8988T (cell line): ENCODE measurements at regions not wholly inside any gene's neighbourhood (a gene's known extent, or its start where the extent isn't known, plus 50 kb on each side); places are given as distances from the start of the nearest gene placed in this dataset.

ENCODE experiments used
- DNase-seq: peaks from one replicate; pipeline ENCODE4 v3.0.0; 2011

DNA sequence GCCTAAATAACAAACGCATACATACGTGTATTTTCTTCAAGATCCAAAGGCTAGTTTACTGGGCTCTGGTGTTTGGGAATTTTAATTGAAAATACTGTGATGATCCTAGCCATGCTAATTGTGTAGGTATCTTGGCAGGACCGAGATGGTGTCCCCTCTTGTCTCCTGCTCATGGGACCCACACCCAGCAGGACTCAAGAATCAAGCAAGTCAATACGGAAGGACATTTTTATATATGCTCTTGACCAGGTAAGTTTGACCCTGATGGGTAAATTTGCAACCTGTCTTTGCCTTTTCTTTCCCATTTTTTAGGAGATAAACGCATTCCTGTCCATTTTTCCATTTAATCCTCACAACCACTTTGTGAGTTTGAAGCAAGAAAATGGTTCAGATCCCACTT, 111.8 kb upstream of the MYCN start:
- DNase-seq = no peak

DNA sequence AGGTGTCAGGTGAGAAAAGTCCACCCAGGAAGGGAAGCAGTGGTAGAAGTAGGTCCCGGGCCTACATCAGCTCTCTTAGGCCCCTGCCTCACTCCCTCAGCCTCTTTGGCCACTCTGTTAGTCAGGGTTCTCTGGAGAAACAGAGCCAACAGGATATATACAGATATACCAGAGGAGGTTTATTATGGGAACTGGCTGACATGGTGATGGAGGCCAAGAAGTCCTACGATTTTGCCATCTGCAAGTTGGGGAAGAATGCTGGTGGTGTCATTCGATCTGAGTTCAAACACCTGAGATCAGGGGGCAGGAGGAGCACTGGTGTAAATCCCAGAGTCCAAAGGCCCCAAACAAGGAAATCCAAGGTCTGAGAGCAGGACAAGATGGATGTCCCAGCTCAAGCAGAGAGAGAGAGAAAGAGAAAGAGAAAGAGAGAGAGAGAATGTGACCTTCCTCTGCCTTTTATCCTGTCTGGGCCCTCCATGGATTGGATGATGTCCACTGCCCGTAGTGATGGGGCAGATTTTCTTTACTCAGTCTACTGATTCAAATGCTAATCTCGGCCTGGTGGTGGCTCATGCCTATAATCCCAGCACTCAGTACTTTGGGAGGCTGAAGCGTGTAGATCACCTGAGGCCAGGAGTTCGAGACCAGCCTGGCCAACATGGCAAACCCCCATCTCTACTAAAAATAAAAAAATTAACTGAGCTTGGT, 111.1 kb upstream of the MYCN start:
- DNase-seq = no peak

DNA sequence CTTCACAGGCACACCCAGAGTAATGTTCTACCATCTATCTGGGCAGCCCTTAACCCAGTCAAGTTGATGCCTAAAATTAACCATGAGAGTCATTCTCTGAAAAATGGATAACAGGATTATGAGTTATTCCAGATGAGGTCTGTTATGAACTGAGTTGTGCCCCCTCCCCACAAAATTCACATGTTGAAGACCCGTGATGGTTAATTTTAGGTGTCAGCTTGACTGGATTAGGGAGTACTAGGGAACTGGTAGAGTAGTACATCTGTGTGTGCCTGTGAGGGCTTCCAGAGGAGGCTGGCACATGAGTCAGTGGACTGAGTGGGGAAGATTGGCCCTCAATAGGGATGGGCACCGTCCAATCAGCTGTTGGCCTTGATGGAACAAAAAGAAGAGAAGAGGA, 110.4 kb upstream of the MYCN start:
- DNase-seq = no peak

DNA sequence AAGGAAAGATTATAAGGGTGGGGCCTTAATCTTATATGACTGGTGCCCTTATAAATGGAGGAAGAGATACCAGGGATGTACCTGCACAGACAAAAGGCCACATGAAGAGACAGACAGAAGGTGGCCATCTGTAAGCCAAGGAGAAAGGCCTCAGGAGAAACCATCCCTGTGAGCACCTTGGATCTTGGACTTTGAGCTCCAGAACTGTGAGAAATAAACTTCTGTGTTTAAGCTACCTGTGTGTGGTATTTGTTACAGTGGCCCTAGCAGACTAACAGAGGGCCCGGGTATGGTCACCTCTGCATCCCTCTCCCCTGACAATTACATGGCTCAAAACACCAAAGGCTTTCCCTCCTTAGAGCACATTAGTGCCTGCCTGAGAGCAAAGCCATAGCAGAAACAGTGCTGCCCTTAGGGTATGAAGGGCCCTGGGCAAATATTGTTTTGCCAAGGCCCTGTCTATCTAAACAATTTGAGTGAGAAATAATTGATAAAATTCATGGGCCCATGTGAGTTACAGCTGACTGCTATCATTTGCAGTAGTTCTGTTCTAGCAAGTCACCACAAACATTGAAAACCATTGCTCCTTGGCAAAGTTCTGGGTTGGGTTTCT, 109.3 kb upstream of the MYCN start:
- DNase-seq = no peak

DNA sequence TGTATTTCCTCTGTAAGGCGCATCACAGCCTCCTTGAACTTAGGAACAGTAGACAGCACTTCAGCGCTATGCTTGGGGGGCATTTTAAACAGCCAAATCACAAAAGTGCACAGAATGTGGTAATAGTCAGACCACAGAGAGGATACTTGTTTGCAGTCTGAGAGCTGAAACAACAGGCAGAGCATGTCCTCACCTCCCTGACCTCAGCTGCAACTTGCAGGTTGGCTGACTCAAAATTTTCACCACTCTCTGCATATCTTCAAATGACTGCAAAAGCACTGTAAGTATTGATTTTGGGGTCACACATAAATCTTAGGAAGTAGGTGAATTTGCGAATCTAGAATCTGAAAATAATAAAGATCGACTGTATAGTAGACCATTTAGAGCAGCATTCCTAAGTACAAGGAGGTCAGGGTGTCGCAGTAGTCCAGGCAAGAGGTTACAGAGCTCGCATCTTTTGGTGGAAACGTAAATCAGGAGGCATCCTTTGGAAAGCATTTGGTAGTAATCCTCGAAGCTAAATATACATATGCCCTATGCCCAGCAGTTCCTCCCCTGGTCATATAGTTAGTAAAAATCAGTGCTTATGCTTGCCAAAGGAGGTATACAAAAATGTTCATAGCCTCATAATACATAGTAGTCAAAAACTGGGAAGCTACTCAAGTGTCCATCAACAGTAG, 108.2 kb upstream of the MYCN start:
- no peak for DNase-seq

DNA sequence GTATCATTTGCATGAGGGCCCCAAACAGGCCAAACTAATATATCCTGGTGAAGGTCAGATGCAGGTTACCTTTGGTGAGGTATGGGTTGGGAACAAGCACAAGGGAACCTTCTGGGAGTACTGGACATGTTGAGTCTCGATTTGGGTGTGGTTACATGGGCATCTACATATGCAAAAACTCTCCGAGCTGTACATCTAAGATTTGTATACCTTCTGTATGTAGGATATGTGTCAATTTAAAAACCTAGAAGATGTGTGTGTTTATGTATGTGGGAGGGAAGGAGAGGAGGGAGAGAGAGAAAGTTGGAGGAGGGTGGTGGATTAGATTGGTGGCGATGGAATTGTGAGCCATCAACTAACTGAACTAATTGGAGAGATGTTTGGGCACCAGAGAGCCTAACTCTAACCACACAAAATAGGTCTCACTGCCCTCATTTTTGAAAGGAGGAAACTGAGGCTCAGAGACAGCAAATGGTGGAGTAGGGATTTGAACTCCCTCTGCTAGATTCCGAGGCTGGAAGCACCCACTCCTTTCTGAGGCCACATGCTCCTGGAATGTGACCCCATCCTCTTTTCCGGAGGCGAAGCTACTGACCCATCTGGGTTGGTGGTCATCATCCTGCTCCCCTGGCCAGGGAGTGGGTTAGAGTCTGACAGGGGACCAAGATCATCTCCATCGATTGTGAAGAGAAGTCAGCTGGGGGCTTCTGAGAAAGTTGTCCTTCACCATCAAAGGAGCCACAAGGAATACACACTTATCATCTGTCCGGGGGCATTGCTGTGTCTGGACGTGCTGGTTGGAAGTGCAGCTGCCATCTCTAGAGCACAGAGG, 107.3 kb upstream of the MYCN start:
- DNase-seq = no peak

DNA sequence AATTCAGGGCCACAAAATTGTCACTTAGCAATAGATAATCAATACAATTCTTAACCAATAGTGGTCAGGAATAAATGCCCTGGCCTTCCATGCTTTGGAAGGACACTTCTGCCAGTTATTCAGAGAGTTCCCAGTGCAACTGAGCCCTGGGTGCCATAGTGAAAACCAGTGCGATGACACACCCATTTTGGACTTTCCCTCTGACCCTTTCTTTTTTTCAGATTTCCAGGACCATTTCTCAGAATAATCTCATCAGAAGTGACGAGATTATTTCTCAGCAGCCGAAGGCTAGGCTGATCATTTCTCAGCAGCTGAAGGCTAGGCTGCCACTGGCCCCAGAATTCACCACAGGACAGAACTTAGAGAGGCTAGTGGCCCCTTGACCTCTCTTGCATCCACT, 106.6 kb upstream of the MYCN start:
- no peak for DNase-seq

DNA sequence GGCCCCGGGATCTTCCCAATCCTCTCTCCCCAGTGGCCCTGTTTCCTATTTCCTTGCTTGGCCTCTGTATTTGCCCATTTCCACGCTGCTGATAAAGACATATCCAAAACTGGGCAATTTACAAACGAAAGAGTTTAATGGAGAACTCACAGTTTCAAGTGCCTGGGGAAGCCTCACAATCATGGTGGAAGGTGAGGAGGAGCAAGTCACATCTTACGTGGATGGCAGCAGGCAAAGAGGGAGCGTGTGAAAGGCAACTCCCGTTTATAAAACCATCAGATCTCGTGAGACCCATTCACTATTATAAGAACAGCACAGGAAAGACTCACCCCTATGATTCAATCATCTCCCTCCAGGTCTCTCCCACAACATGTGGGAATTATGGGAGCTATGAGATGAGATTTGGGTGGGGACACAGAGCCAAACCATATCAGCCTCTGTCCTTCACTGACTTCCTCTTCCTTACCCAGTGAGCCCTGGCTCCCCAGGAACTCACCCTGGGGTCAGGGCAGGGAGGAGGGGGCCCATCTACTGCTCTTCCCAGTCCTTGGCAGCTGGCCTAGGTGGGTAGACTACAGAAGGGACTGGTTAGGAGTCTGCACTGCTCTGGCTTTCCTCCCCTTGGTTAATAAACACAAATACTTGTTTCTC, 105.8 kb upstream of the MYCN start:
- DNase-seq = no peak

DNA sequence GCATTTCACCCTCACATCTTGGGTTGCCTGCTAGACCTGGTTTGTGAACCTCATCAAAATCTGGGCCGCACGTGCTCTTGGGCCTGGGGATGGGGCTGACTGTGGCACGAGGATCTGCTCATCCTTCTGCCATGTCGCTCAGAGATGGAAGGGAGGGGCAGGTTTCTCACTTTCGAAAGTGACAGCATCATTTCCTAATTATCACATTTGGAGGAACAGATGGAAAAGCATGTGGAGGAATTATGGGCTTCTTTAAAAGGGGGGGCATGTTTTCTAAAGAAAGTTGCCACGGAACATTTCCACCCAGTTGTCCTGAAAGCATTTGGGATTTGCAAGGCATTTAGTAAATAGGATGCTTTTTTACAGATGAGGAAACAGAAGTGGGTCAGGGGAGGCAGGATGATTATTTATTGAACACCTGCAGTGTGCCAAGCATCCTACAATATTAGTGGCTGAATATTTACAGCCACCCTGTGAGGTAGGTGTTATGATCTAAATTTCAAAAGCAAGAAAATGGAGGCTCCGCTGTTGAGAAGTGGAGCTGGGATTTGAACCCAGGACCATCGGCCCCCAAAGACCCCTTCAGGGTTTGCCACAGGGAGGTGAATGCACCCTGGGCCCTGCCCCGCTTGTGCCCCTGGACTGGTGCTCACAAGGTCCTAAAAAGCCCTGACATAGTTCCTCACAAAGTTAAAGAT, 104.2 kb upstream of the MYCN start:
- DNase-seq = no peak

DNA sequence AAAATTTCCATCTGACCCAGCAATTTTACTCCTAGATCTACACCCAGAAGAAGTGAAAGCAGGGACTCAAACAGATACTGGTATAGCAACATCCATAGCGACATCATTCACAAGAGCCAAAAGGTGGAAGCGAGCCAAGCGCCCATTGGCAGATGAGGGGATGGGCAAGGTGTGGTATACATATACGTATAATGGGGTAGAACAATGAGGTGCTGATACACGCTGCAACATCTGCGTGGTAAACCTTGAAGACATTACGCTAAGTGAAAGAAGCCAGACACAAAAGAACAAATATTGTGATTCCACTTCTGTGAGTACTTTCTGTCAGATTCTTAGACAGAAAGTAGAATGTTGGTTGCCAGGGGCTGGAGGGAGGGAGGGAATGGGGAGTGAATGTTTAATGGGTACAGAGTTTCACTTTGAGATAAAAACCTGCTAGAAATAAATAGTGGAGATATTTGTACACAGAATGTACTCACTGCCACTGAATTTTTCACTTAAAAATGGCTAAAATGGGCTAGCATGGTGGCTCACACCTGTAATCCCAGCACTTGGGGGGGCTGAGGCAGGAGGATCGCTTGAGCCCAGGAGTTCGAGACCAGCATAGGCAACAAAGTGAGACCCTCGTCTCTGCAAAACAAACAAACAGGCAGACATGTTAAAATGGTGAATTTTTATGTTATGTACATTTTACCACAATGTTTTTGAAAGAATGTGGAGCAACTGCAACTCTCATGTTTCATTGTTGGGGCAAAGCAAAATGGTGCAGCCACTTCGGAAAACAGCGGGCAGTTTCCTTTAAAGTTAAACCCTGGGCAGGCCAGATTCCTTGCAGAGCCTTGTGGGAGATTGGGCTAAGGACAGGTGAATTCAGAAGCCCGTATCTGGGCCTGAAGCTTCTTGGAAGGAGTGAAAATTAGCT, 103.4 kb upstream of the MYCN start:
- DNase-seq = no peak

DNA sequence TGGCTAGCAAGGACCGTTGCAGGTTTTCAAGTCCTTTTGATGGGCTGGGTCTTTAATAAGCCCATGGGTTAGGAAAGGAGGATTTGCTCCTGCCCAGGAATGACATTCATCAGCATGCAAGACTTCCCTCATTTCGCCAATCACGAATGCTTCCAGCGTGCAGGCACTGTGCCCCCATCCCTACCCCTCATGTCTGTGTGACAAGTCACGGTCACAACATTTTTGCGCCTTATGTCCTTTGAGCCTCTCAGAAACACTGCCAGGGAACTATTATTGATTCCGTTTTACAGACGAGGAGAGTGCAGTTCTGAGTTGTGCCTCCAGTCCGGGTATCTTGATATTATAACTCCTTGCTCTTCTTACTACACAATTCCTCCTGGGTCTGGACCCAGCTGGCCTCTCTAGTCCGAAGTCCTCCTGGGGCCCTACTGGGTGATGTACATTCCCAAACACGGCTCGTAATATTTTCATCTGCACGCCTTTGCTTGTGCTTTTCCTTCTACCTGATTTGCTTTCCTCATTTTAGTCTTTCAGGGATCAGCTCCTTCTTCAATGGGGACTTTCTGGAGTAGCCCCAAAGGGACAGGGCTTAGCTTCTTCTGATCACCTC, 101.8 kb upstream of the MYCN start:
- no peak for DNase-seq

DNA sequence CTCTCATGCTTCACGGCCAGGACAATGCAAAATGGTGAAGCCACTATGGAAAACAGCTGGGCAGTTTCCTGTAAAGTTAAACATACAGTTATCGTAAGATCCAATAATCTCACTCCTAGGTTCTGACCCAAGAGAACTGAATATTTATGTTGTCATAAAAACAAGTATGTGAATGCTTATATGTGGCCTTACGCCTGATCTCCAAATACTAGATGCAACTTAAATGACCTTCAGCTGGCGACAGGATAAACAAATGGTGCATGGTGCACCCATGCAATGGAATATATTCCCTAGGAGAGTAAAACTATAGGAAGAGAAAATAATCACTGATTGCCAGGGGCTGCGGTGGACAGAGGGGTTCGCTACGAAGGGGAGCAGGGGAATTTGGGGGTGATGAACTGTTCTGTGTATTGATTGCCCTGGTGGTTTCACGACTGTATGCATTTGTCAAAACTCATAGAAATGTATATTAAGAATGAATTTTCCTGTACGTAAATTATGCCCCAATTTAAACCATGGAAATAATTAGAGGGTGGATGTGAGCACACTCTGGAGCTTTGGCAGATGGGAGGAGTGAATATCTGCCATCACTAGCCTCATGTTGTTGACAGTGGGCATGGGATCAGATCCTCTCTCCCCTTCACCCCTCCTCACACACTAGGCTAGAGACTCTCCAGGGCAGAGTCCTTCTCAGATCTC, 100.8 kb upstream of the MYCN start:
- DNase-seq = no peak

DNA sequence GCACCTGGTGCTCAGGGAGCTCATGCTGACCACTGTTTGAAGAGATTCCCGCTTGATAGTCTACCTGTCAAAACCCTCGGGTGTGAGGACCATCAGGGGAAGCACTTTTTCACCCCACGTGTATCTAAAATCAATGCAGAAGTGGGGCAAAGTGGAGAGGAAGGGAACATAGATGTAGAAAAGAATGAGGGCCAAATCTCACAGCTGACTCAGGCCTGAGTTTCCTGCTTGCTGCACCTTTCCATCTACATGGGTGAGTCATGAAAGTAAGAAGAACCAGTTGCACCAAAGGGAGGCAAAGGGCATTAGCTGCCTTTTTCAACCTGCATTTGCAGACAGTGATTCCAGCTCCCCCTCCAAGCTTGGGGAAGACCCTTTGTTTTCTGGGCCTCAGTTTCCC, 100.2 kb upstream of the MYCN start:
- no peak for DNase-seq

DNA sequence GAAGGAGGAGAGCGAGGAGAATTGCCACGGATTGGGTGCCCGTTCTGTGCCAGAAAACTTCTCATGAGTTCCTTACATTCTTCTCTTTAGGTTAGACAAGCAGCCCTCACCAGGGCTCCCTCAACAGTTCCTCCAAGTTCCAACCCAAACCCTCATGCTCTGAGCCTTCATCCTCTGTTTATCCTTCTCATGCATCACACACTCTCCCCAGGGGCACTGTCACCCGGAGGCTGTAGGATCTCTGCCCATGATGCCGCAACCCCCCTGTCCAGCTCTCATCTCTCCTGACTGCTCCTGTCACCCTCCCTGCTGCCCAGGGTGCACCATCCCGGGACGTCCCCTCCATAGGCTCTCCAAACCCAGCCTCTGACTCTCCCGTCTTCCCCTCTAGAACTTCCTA, 99.4 kb upstream of the MYCN start:
- no peak for DNase-seq

DNA sequence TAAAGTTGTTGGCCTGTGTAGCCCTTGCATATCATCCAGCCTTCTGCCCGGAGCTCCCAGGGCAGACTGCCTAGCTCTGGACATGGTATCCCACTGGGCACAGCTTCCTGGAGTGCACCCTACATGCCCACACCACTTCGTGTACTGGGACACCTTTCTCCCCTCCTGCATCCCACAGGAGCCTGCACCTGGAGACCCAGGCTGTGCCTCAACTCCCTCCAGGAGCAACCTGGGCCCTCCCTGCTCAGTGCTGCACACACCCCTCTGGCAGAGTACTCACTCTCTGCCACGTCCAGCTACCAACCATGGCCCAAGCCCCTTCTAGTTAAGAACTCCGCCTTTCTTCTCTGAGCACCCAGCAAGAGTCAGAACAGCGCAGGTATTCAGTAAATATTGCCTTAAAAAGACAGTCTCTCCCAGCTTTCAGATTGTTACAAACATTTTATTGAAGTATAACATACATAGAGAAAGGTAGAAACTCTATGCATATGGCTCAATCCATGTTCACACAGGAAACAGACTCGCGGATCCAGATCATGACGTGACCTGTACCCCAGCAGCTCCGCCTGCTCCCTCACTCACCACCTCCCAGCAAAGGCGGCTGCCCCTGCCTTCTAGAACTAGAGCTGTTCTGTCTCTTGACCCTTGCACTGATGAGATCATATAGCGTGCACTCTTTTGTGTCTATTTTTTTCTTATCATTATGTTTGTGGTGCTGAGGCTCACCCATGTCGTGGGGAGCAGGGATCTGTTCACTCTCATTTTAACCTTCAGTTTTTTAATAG, 98.4 kb upstream of the MYCN start:
- no peak for DNase-seq

DNA sequence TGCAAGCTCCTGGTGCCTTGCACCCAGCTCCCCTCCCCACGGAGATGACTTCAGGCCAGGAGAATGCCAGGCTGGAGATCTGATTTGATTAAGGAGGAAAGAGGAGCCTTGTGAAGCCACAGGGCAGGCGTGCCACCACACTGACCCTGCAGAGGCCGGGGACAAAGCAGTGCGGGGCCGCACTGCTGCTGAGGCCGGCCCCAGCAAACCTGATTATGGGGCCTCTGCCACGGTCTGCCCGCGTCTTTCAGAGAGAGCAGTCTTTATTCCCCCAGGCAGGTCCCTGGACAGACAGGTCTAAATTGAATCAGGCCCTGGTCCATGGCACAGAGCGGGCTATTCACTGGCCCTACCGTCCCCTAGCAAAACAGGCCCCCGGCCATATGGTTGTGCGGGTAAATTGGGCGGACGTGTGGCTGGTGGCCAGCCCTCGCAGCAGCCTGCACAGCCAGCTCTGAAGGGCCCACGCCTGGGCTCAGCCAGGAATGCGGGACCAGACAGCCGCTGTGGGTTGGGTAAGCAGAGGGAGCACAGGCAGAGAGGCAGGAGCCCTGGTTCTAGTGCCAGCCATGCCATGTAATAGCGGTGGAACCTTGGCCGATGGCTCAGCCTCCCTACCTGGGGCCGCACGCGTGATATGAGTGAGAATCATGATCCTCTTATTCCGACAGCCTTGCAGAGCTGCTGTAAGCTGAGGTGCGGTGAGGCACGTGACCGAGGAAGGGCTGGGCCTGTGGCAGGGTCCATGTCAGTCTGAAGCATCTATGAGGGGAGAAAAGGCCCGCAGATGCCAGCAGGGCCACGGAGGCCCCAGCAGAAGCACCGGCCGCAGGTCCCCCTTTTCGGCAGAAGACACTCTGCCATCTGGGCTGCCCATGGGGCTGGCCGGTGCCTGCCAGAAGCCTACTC, 97.3 kb upstream of the MYCN start:
- no peak for DNase-seq

DNA sequence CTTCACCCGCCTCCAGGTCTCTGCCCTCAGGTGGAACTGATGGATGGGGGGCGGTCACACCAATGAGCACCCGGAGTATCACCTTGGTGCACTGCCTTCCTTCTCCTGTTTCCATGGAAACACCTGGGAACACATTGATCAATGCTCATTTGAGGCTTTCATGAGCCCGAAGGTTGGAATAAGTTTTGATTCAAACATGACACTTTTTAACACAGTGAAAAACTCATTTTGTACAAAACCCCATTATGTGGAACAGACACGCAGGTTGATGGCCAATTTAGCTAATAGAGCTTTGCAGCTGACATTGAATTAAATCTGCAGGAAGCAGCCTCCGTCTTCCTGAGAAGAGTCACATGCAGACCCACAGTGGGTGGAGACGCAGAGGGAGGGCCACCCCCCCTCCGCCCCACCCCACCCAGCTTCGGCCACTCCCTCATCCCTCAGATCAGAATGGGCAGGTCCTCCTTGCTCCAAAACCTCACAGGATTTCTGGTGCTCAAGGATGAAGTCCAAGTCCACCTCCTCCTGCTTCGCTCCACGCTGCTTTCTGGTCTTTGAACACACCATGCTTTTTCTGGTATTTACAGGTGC, 96.0 kb upstream of the MYCN start:
- DNase-seq = no peak

DNA sequence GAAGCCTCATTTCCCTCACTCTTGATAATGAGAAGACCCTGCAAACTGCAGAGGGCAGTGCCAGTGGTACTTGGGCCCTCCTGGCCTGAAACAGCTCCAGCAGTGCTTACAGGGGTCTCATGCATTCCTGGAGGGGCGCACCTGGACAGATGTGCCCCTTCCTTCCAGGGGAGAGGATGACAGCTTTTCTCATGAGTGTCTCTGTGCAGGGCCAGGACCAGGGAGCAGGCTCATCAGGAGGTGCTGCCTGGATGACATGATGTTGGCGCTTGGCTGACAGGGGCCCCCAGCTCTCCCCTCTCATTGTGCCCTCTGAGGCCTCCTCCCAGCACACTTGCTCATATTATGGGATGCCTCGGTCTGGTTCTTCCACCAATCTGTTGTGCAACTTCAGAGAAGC, 95.1 kb upstream of the MYCN start:
- DNase-seq = no peak
